Erythroblast (primary cell): ENCODE measurements at regions not wholly inside any gene's neighbourhood (a gene's known extent, or its start where the extent isn't known, plus 50 kb on each side); places are given as distances from the start of the nearest gene placed in this dataset.

ENCODE experiments used
- GATA1 ChIP-seq: IDR thresholded peaks from 2 replicates; pipeline ENCODE4 v1.6.1; 2011; ENCODE audit warnings: low read depth, mild to moderate bottlenecking, control low read depth, low read length, moderate library complexity
- POLR2A ChIP-seq: IDR thresholded peaks from 2 replicates; pipeline ENCODE4 v1.6.1; 2011; ENCODE audit warnings: mild to moderate bottlenecking, low read length

GRCh38 chr14:65257425-65257824 lies 155.1 kb upstream of the FUT8 start:
- no peak for TF ChIP-seq POLR2A
- TF ChIP-seq GATA1, result no peak
